Smooth muscle cell (in vitro differentiated cells): ENCODE measurements at regions not wholly inside any gene's neighbourhood (a gene's known extent, or its start where the extent isn't known, plus 50 kb on each side); places are given as distances from the start of the nearest gene placed in this dataset.
"Not testable (repeated sequence)": the region's sequence is repeated elsewhere in the genome, so short reads cannot be mapped to it uniquely, and the experiment has no call there.

Experiments used
- DNase-seq: peaks from one replicate; lab custom pipeline; 2025; ENCODE audit not compliant: unreplicated experiment; lab: John Stamatoyannopoulos, UW
- H2AFZ ChIP-seq: fragments of 200-600 bp; sonication (generic); 2 replicates; pipeline ENCODE4 v1.6.0; 2016; ENCODE audit warnings: antibody characterized with exemption, low read depth, mild to moderate bottlenecking
- H3F3A ChIP-seq: fragments of 200-600 bp; sonication (generic); 2 replicates; pipeline ENCODE4 v1.6.0; 2017; ENCODE audit warnings: antibody characterized with exemption, low read depth
- H3K27ac ChIP-seq: fragments of 200-600 bp; sonication (generic); 2 replicates; pipeline ENCODE4 v1.5.1; 2016; ENCODE audit warnings: low read depth, mild to moderate bottlenecking
- H3K27me3 ChIP-seq: fragments of 200-600 bp; sonication (generic); 2 replicates; pipeline ENCODE4 v1.6.1; 2016; ENCODE audit warnings: low read depth, mild to moderate bottlenecking
- H3K36me3 ChIP-seq: fragments of 200-600 bp; sonication (generic); 2 replicates; pipeline ENCODE4 v1.5.1; 2016; ENCODE audit warnings: low read depth
- H3K4me1 ChIP-seq: fragments of 200-600 bp; sonication (generic); 2 replicates; pipeline ENCODE4 v1.5.1; 2016; ENCODE audit warnings: low read depth
- H3K4me2 ChIP-seq: fragments of 200-600 bp; sonication (generic); 2 replicates; pipeline ENCODE4 v1.6.0; 2016; ENCODE audit warnings: mild to moderate bottlenecking
- H3K4me3 ChIP-seq: fragments of 200-600 bp; sonication (generic); 2 replicates; pipeline ENCODE4 v1.5.1; 2016; ENCODE audit warnings: mild to moderate bottlenecking
- H3K79me2 ChIP-seq: fragments of 200-600 bp; sonication (generic); 2 replicates; pipeline ENCODE4 v1.6.0; 2016; ENCODE audit warnings: low read depth, mild to moderate bottlenecking
- H3K9ac ChIP-seq: fragments of 200-600 bp; sonication (generic); 2 replicates; pipeline ENCODE4 v1.6.0; 2016; ENCODE audit warnings: low read depth
- H3K9me3 ChIP-seq: fragments of 200-600 bp; sonication (generic); replicated peaks from 2 replicates; pipeline ENCODE4 v1.5.1; 2016; ENCODE audit warnings: low read depth
- H4K20me1 ChIP-seq: fragments of 200-600 bp; sonication (generic); 2 replicates; pipeline ENCODE4 v1.6.0; 2016; ENCODE audit warnings: low read depth
- CTCF ChIP-seq: fragments of 200-600 bp; sonication (generic); IDR thresholded peaks from 2 replicates; pipeline ENCODE4 v1.5.1; 2017; ENCODE audit warnings: borderline replicate concordance, mild to moderate bottlenecking, antibody characterized with exemption; ENCODE audit not compliant: insufficient read depth, poor library complexity, severe bottlenecking
- WGBS: methylation state at CpG from one replicate; pipeline ENCODE4 v1.1.7; 2016; ENCODE audit warnings: low lambda C conversion rate; 5-methylcytosine and 5-hydroxymethylcytosine counted together

- Histone ChIP-seq H3K9ac (no peak overlapping the region), H3K36me3 (no peaks in the 10 kb centered on the region), H3K27ac (no peak overlapping the region), H3K27me3 (no peaks in the 10 kb centered on the region), H3F3A (no peaks in the 10 kb centered on the region), H4K20me1 (no peaks in the 10 kb centered on the region), H3K79me2 (no peaks in the 10 kb centered on the region), H3K4me2 (no peak overlapping the region), H3K4me3 (no peak overlapping the region), H3K4me1 (peaks cover 25% of the 10 kb centered on the region), H3K9me3 (no peaks in the 10 kb centered on the region), H2AFZ (no peak overlapping the region)
- WGBS = 90% methylated on average over 2 of the region's 2 CpGs
- DNase-seq = no peak
- no peak for TF ChIP-seq CTCF
Measured at GRCh38 chr3:69612791-69613190, 126.5 kb upstream of the MITF start.

- Histone ChIP-seq H3K27me3 (peaks cover 15% of the 10 kb centered on the region), H3K4me1 (peaks cover 25% of the 10 kb centered on the region)
- not testable (repeated sequence) for H3K4me2 ChIP-seq, DNase-seq, H2AFZ ChIP-seq, H3K36me3 ChIP-seq, H3K9ac ChIP-seq, H3F3A ChIP-seq, H3K79me2 ChIP-seq, H4K20me1 ChIP-seq, H3K9me3 ChIP-seq, H3K4me3 ChIP-seq, H3K27ac ChIP-seq
- WGBS = 79% methylated on average over 1 of the region's 1 CpG
Measured at GRCh38 chr3:69609566-69609965, 129.7 kb upstream of the MITF start.

GRCh38 chr3:69607466-69608305 is 131.6 kb upstream of the MITF start:
- Histone ChIP-seq H4K20me1 (no peaks in the 10 kb centered on the region), H3K27me3 (peaks cover 18% of the 10 kb centered on the region), H3F3A (no peaks in the 10 kb centered on the region), H3K4me2 (no peak overlapping the region), H3K9ac (no peak overlapping the region), H3K36me3 (no peaks in the 10 kb centered on the region), H3K9me3 (no peaks in the 10 kb centered on the region), H3K27ac (no peak overlapping the region), H2AFZ (no peak overlapping the region), H3K4me3 (no peak overlapping the region), H3K4me1 (peaks cover 14% of the 10 kb centered on the region), H3K79me2 (no peaks in the 10 kb centered on the region)
- TF ChIP-seq CTCF = no peak
- WGBS = 85% methylated on average over 4 of the region's 4 CpGs
- DNase-seq = no peak

GRCh38 chr3:69605867-69606266 is 133.4 kb upstream of the MITF start:
- 93% methylated on average over 4 of the region's 4 CpGs for WGBS
- Histone ChIP-seq H3K4me2 (no peak overlapping the region), H3F3A (no peaks in the 10 kb centered on the region), H3K4me3 (no peak overlapping the region), H3K4me1 (no peaks in the 10 kb centered on the region), H2AFZ (no peak overlapping the region), H3K27ac (no peak overlapping the region), H3K79me2 (no peaks in the 10 kb centered on the region), H3K9ac (no peak overlapping the region), H3K27me3 (peaks cover 18% of the 10 kb centered on the region), H3K36me3 (no peaks in the 10 kb centered on the region), H3K9me3 (no peaks in the 10 kb centered on the region), H4K20me1 (no peaks in the 10 kb centered on the region)
- TF ChIP-seq CTCF = no peak
- DNase-seq = no peak
